ENCODE measurements at regions not wholly inside any gene's neighbourhood (a gene's known extent, or its start where the extent isn't known, plus 50 kb on each side); places are given as distances from the start of the nearest gene placed in this dataset.

DNA sequence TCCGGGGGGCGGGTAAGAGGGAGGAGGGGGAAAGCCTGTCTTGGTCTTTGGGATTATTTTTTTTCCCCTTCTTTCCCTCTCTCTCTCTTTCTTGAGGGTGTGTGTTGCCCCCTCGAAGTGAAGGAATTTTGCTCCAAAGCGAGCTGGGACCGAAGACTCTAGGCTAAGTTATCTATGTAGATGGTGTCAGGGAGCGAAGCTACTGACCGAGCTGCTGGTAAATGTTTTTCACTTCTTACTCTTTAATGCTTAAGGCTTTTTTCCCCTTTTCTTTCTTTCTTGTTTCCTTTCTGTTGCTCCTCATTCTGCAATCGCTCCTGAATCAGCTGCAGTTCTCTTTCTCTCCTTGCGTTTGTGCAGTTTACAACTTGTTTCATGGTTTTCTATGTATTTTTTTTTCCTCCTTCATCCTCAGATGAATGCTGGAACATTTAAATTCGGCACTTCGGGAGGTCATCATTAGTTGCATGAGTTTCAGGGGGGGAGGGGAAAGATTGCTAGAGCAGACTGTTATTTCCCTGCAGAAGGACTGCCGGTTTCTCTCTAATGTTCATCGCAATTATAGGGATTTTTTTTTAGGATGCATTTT, 1312.0 kb upstream of the WWC1 start:
- Histone ChIP-seq H3K4me3 (ENCODE audit: low read length) (peak overlapping the region; percentile 88), H3K9ac (ENCODE audit: extremely low read depth, low read length, poor library complexity, severe bottlenecking) (peak overlapping the region; percentile 7), H3K27me3 (ENCODE audit: control insufficient read depth, insufficient read depth, low read length, poor library complexity, severe bottlenecking) (peaks cover 21% of the 10 kb centered on the region), H3K9me3 (ENCODE audit: control insufficient read depth, low read length) (no peaks in the 10 kb centered on the region), H3K36me3 (ENCODE audit: control insufficient read depth, insufficient read depth, low read length) (no peaks in the 10 kb centered on the region), H3K4me1 (ENCODE audit: control insufficient read depth, insufficient read depth, low read length) (peaks cover 2% of the 10 kb centered on the region), H3K27ac (ENCODE audit: low read depth, low read length) (no peak overlapping the region)
- Mint-ChIP-seq H3K4me3 (peak overlapping the region; percentile 87), H3K27me3 (ENCODE audit: insufficient read depth) (peaks cover 42% of the 10 kb centered on the region), H3K27ac (peak overlapping the region; percentile 18), H3K9me3 (no peaks in the 10 kb centered on the region), H3K36me3 (ENCODE audit: low read depth) (no peaks in the 10 kb centered on the region), H3K4me1 (peaks cover 13% of the 10 kb centered on the region)
- 1 to 10% methylated on average over 4 to 13 of the region's 13 CpGs for WGBS, 2 experiments (ENCODE audit: insufficient coverage in 1 of 2, insufficient read length in 1 of 2)
- no peak for DNase-seq
- TF ChIP-seq, protein P1, sequence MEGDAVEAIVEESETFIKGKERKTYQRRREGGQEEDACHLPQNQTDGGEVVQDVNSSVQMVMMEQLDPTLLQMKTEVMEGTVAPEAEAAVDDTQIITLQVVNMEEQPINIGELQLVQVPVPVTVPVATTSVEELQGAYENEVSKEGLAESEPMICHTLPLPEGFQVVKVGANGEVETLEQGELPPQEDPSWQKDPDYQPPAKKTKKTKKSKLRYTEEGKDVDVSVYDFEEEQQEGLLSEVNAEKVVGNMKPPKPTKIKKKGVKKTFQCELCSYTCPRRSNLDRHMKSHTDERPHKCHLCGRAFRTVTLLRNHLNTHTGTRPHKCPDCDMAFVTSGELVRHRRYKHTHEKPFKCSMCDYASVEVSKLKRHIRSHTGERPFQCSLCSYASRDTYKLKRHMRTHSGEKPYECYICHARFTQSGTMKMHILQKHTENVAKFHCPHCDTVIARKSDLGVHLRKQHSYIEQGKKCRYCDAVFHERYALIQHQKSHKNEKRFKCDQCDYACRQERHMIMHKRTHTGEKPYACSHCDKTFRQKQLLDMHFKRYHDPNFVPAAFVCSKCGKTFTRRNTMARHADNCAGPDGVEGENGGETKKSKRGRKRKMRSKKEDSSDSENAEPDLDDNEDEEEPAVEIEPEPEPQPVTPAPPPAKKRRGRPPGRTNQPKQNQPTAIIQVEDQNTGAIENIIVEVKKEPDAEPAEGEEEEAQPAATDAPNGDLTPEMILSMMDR (conservative IDR thresholded peaks at IDR 0.05) = no peak

DNA sequence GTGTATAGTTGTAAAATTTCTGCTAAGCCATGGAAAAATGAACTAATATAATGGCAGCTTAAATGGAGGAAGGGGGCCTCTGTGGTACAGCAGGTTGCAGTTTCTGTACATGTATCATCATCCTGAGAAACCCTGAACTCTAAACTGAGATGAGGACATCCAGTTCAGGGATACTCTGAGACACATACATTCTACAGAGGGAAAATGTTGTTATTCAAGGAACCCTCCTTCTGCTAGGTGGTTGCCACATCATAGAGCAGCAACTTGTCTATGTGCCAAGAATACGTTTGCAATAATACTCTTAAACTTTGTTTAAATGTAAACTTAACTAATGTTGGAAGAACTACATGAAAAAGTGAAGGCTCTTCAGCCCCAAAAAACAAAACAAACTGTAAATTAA, 1310.8 kb upstream of the WWC1 start:
- no peak overlapping the region for H3K9ac ChIP-seq (ENCODE audit: extremely low read depth, low read length, poor library complexity, severe bottlenecking)
- Mint-ChIP-seq H3K27me3 (ENCODE audit: insufficient read depth) (peaks cover 39% of the 10 kb centered on the region), H3K9me3 (no peaks in the 10 kb centered on the region), H3K27ac (no peak overlapping the region), H3K36me3 (ENCODE audit: low read depth) (no peaks in the 10 kb centered on the region), H3K4me3 (no peak overlapping the region), H3K4me1 (peaks cover 13% of the 10 kb centered on the region)
- 86% methylated on average over 1 of the region's 1 CpG; no CpG with 5 or more reads in 1 of the 2 experiments for WGBS, 2 experiments (ENCODE audit: insufficient coverage in 1 of 2, insufficient read length in 1 of 2)
- no peak overlapping the region for H3K27ac ChIP-seq (ENCODE audit: low read depth, low read length)
- H3K4me1 ChIP-seq (ENCODE audit: control insufficient read depth, insufficient read depth, low read length) = peaks cover 2% of the 10 kb centered on the region
- H3K36me3 ChIP-seq (ENCODE audit: control insufficient read depth, insufficient read depth, low read length) = no peaks in the 10 kb centered on the region
- no peaks in the 10 kb centered on the region for H3K9me3 ChIP-seq (ENCODE audit: control insufficient read depth, low read length)
- H3K27me3 ChIP-seq (ENCODE audit: control insufficient read depth, insufficient read depth, low read length, poor library complexity, severe bottlenecking) = peaks cover 21% of the 10 kb centered on the region
- TF ChIP-seq, protein P1 (conservative IDR thresholded peaks at IDR 0.05) = no peak
- no peak for DNase-seq
- no peak overlapping the region for H3K4me3 ChIP-seq (ENCODE audit: low read length)

DNA sequence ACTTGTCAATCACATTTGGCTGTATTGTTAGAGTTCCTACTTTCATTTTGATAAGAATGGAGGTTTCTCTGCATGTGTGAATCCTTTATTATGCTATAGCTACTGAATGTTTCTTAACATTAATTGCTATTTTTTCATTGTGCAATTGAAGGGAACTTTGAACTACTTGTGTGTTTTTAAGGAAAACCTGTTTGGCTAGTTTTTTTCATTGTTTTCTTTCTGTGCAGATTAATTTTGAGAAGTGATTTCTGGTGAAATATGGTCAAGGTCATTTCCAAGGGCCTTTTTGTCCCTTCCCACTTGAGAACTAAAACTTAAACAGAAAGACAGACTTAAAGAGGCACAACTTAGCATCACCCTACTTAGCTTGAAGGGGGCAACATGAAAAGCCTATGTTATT, 1309.2 kb upstream of the WWC1 start:
- H3K4me3 Mint-ChIP-seq = no peak overlapping the region
- peaks cover 32% of the 10 kb centered on the region for H3K27me3 Mint-ChIP-seq (ENCODE audit: insufficient read depth)
- Histone ChIP-seq H3K9me3 (ENCODE audit: control insufficient read depth, low read length) (no peaks in the 10 kb centered on the region), H3K4me3 (ENCODE audit: low read length) (no peak overlapping the region), H3K9ac (ENCODE audit: extremely low read depth, low read length, poor library complexity, severe bottlenecking) (no peak overlapping the region), H3K36me3 (ENCODE audit: control insufficient read depth, insufficient read depth, low read length) (no peaks in the 10 kb centered on the region), H3K27me3 (ENCODE audit: control insufficient read depth, insufficient read depth, low read length, poor library complexity, severe bottlenecking) (peaks cover 20% of the 10 kb centered on the region), H3K4me1 (ENCODE audit: control insufficient read depth, insufficient read depth, low read length) (peaks cover 2% of the 10 kb centered on the region), H3K27ac (ENCODE audit: low read depth, low read length) (no peak overlapping the region)
- no peak overlapping the region for H3K27ac Mint-ChIP-seq
- no peaks in the 10 kb centered on the region for H3K9me3 Mint-ChIP-seq
- DNase-seq = no peak
- no peaks in the 10 kb centered on the region for H3K36me3 Mint-ChIP-seq (ENCODE audit: low read depth)
- TF ChIP-seq, protein P1 (conservative IDR thresholded peaks at IDR 0.05) = no peak
- peaks cover 13% of the 10 kb centered on the region for H3K4me1 Mint-ChIP-seq

Data from endodermal cell (in vitro differentiated cells).